ENCODE measurements at regions not wholly inside any gene's neighbourhood (a gene's known extent, or its start where the extent isn't known, plus 50 kb on each side); places are given as distances from the start of the nearest gene placed in this dataset.

- no peak for TF ChIP-seq POLR2A (IDR thresholded peaks at IDR 0.05)
- TF ChIP-seq CTCF (IDR thresholded peaks at IDR 0.05): no peak
Measured at GRCh38 chrX:99887918-99888317, 522.2 kb downstream of the PCDH19 start.
